Esophagus squamous epithelium (tissue), 5 donors: ENCODE measurements at regions not wholly inside any gene's neighbourhood (a gene's known extent, or its start where the extent isn't known, plus 50 kb on each side); places are given as distances from the start of the nearest gene placed in this dataset.

Experiments
- DNase-seq: peaks from one replicate; lab custom pipeline; 2025; lab: John Stamatoyannopoulos, UW
- H3K27ac ChIP-seq, 4 donors: fragments of 200-600 bp; sonication (generic); one replicate each; pipeline ENCODE4 v1.5.1; 2016 to 2019; ENCODE audit warnings: mild to moderate bottlenecking in 1 of 4
- H3K27me3 ChIP-seq, 4 donors: fragments of 200-600 bp; sonication (generic); 1 replicate in 3 of 4; 2 replicates in 1 of 4; pipeline versions ENCODE4 v1.5.1 to v1.6.0; 2017 to 2021; ENCODE audit warnings: antibody characterized with exemption in 1 of 4
- H3K36me3 ChIP-seq, 3 donors: fragments of 200-600 bp; sonication (generic); one replicate each; pipeline ENCODE4 v1.5.1; 2016 to 2019
- H3K4me1 ChIP-seq, 3 donors: fragments of 200-600 bp; sonication (generic); one replicate each; pipeline ENCODE4 v1.5.1; 2017 to 2019
- H3K4me3 ChIP-seq, 4 donors: fragments of 200-600 bp; sonication (generic); 1 replicate in 3 of 4; 2 replicates in 1 of 4; pipeline ENCODE4 v1.5.1; 2016 to 2019; ENCODE audit warnings: mild to moderate bottlenecking in 2 of 4, moderate library complexity in 1 of 4
- H3K9me3 ChIP-seq, 3 donors: fragments of 200-600 bp; sonication (generic); one replicate each; pipeline ENCODE4 v1.5.1; 2016 to 2019
- POLR2A ChIP-seq, 4 donors: fragments of 450-650 bp; IDR thresholded peaks; one replicate each; pipeline ENCODE4 v1.6.1; 2017; ENCODE audit warnings: antibody characterized with exemption in 4 of 4, mild to moderate bottlenecking in 4 of 4, moderate library complexity in 3 of 4
- WGBS, 2 donors: methylation state at CpG; one replicate each; pipeline ENCODE4 v1.1.5; 2018; 5-methylcytosine and 5-hydroxymethylcytosine counted together
- intact Hi-C: fragments of 100-400 bp; cut with DNase I; formaldehyde crosslinking; loops from one replicate; pipeline ENCODE4 v1.15.0; 2022
- TF ChIP-seq, protein P1 (sequence below), 6 experiments: fragments of 450-650 bp in 4 of 6; fragments of 200-600 bp in 2 of 6; sonication (generic) in 2 of 6; IDR thresholded peaks; one replicate each; pipeline ENCODE4 v1.5.1; 2016 to 2019; ENCODE audit warnings: antibody characterized with exemption in 6 of 6, mild to moderate bottlenecking in 4 of 6, moderate library complexity in 4 of 6
- donor health status: DM: yes; HTN: yes; CAD: no.

DNA sequence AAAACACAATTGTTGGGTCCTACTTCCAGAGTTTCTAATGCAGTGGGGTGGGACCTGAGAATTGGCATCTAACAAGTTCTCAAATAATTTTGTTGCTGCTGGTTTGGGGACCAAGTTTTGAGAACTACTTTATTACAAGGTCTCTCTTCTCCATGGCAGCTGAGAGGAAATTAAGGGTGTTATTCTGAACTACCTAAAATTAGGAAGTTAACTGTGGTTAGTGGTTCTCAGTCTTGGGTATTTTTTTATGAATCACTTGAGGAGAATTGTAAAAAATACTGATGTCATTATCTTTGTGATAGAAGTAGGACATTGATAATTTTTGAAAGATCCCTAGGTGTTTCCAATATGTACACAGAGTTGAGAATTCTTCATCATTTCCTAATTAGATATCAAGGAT is 210.2 kb downstream of the MC4R start:
- Histone ChIP-seq H3K27me3 (no peaks in the 10 kb centered on the region), H3K4me1 (no peaks in the 10 kb centered on the region), H3K9me3 (no peaks in the 10 kb centered on the region), H3K4me3 (no peak overlapping the region), H3K27ac (no peak overlapping the region), H3K36me3 (no peaks in the 10 kb centered on the region)
- TF ChIP-seq, protein P1, sequence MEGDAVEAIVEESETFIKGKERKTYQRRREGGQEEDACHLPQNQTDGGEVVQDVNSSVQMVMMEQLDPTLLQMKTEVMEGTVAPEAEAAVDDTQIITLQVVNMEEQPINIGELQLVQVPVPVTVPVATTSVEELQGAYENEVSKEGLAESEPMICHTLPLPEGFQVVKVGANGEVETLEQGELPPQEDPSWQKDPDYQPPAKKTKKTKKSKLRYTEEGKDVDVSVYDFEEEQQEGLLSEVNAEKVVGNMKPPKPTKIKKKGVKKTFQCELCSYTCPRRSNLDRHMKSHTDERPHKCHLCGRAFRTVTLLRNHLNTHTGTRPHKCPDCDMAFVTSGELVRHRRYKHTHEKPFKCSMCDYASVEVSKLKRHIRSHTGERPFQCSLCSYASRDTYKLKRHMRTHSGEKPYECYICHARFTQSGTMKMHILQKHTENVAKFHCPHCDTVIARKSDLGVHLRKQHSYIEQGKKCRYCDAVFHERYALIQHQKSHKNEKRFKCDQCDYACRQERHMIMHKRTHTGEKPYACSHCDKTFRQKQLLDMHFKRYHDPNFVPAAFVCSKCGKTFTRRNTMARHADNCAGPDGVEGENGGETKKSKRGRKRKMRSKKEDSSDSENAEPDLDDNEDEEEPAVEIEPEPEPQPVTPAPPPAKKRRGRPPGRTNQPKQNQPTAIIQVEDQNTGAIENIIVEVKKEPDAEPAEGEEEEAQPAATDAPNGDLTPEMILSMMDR (IDR thresholded peaks at IDR 0.05): no peak
- TF ChIP-seq POLR2A (IDR thresholded peaks at IDR 0.05): no peak
- DNase-seq: no peak
- intact Hi-C loops: no loop called here

DNA sequence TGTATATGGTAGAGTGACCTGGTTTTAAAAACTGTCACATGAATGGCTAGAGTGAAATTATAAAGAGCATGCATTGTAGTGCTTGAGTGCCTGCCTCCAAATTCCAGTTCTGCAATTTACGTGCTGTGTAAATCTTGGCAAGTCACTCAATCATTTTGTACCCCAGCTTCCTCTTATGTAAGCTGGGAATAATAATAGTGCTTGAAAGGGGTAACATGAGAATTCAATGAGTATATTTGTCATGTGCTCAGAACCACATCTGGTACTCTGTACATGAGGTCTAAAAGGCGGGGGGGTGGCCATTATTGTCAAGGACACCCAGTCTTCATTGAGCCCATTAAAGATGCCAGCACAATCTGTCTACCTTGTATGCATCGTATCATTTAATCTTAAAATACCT is 214.8 kb downstream of the MC4R start:
- intact Hi-C loops: no loop called here
- Histone ChIP-seq H3K9me3 (no peaks in the 10 kb centered on the region), H3K27me3 (no peaks in the 10 kb centered on the region), H3K4me3 (no peak overlapping the region), H3K27ac (no peak overlapping the region), H3K4me1 (no peaks in the 10 kb centered on the region), H3K36me3 (no peaks in the 10 kb centered on the region)
- DNase-seq: no peak
- TF ChIP-seq, protein P1 (IDR thresholded peaks at IDR 0.05): no peak
- TF ChIP-seq POLR2A (IDR thresholded peaks at IDR 0.05): no peak
- 60 to 62% methylated on average over 3 of the region's 3 CpGs for WGBS, 2 donors

DNA sequence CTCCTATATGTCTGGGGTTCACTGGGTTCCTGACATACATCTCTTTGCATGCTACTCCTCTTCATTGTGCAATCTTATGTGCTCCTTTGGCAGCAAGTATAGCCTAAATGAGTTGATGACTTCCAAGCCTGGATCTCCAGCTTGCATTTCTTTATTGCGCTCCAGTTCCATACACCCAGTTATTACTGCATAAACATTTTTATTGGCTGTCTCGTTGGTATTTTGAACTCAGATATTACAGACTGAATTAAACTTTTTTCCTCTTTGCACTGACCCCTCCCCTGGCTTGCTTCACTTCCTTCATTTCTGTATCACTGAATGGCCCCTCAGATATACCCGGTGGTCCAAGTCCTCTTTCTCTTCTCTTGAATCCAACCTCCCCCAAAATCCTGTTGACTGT is 219.2 kb downstream of the MC4R start:
- H3K9me3 ChIP-seq: no peaks in the 10 kb centered on the region
- 82 to 89% methylated on average over 3 of the region's 3 CpGs for WGBS, 2 donors

GRCh38 chr18:60149316-60149715 is 223.3 kb downstream of the MC4R start:
- H3K27me3 ChIP-seq: no peaks in the 10 kb centered on the region
- H3K27ac ChIP-seq: no peak overlapping the region
- H3K9me3 ChIP-seq: no peaks in the 10 kb centered on the region
- H3K36me3 ChIP-seq: no peaks in the 10 kb centered on the region
- intact Hi-C loops: no loop called here
- DNase-seq: no peak
- TF ChIP-seq POLR2A (IDR thresholded peaks at IDR 0.05): no peak
- TF ChIP-seq, protein P1 (IDR thresholded peaks at IDR 0.05): no peak
- no peak overlapping the region for H3K4me3 ChIP-seq
- 90 to 99% methylated on average over 5 of the region's 5 CpGs for WGBS, 2 donors
- no peaks in the 10 kb centered on the region for H3K4me1 ChIP-seq

More for the DNA sequence above, 219.2 kb downstream of the MC4R start:
- intact Hi-C loops: no loop called here
- Histone ChIP-seq H3K4me3 (no peak overlapping the region), H3K27ac (no peak overlapping the region), H3K36me3 (no peaks in the 10 kb centered on the region), H3K4me1 (no peaks in the 10 kb centered on the region), H3K27me3 (no peaks in the 10 kb centered on the region)
- no peak for TF ChIP-seq POLR2A (IDR thresholded peaks at IDR 0.05)
- TF ChIP-seq, protein P1 (IDR thresholded peaks at IDR 0.05): no peak
- DNase-seq: no peak

DNA sequence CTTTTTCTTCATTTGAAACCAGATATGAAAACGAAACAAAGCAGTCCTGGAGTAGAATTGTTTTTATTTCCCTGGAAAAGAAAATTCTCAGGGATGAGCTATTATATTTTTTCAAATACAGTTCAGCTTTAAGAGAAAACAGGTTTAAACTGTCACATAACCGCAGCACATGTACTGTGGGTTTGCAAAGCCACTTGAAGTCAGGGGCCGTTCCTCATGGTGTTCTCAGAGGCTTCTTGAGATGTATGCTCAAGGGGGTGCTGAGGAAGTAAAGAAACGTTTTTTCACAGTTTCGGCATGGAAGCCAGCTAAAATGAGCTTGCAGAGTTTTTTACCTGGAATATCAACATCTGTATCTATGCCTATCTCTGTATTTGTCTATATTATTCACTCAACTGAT is 225.3 kb downstream of the MC4R start:
- intact Hi-C loops: no loop called here
- 53 to 62% methylated on average over 5 of the region's 5 CpGs for WGBS, 2 donors
- Histone ChIP-seq H3K9me3 (no peaks in the 10 kb centered on the region), H3K4me1 (no peaks in the 10 kb centered on the region), H3K27ac (no peak overlapping the region), H3K36me3 (no peaks in the 10 kb centered on the region), H3K27me3 (no peaks in the 10 kb centered on the region), H3K4me3 (no peak overlapping the region)
- DNase-seq: no peak
- TF ChIP-seq POLR2A (IDR thresholded peaks at IDR 0.05): no peak
- TF ChIP-seq, protein P1 (IDR thresholded peaks at IDR 0.05): no peak
